ENCODE measurements at regions not wholly inside any gene's neighbourhood (a gene's known extent, or its start where the extent isn't known, plus 50 kb on each side); places are given as distances from the start of the nearest gene placed in this dataset.

DNA sequence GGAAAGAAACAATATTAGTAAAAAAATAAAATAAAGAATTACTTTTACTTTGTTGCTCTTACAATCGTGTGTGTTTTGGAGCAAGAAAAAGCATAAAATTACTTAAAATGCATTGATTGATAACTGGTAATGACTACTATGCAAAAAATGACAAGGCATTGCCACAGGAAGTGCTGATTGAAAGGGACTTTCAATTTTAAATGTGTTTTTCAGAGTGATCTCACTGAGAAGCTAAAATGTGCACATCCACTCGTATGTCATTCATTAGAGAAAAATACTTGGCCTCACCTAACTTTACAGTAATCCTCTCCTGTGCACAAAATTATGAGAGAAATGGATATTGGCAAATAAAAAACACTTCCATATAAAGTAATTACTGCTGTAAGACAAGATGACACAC, 934.9 kb downstream of the SLITRK6 start:
- TF ChIP-seq, protein P1, sequence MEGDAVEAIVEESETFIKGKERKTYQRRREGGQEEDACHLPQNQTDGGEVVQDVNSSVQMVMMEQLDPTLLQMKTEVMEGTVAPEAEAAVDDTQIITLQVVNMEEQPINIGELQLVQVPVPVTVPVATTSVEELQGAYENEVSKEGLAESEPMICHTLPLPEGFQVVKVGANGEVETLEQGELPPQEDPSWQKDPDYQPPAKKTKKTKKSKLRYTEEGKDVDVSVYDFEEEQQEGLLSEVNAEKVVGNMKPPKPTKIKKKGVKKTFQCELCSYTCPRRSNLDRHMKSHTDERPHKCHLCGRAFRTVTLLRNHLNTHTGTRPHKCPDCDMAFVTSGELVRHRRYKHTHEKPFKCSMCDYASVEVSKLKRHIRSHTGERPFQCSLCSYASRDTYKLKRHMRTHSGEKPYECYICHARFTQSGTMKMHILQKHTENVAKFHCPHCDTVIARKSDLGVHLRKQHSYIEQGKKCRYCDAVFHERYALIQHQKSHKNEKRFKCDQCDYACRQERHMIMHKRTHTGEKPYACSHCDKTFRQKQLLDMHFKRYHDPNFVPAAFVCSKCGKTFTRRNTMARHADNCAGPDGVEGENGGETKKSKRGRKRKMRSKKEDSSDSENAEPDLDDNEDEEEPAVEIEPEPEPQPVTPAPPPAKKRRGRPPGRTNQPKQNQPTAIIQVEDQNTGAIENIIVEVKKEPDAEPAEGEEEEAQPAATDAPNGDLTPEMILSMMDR (IDR thresholded peaks at IDR 0.05; ENCODE audit: low read depth, low read length), result no peak
- DNase-seq (ENCODE audit: extremely low read depth, low read depth), result no peak

DNA sequence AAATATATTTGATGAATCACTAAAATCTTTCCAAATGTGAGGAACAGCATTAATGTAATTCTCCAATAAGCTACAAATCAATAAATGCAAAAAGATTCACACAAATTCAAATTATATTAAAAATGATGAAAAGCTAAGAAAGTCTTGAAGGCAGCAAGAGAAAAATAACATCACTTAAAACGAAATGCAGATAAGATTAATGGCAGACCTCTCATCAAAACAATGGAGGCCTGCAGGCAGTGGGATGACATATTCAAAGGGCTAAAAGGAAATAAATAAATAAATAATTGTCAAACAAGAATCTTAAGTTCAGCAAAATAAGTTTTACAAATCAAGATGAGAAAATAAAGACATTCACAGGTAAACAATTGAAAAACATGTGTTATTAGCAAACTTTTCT, 952.1 kb downstream of the SLITRK6 start:
- TF ChIP-seq, protein P1 (IDR thresholded peaks at IDR 0.05; ENCODE audit: low read depth, low read length), result no peak
- no peak for DNase-seq (ENCODE audit: extremely low read depth, low read depth)

DNA sequence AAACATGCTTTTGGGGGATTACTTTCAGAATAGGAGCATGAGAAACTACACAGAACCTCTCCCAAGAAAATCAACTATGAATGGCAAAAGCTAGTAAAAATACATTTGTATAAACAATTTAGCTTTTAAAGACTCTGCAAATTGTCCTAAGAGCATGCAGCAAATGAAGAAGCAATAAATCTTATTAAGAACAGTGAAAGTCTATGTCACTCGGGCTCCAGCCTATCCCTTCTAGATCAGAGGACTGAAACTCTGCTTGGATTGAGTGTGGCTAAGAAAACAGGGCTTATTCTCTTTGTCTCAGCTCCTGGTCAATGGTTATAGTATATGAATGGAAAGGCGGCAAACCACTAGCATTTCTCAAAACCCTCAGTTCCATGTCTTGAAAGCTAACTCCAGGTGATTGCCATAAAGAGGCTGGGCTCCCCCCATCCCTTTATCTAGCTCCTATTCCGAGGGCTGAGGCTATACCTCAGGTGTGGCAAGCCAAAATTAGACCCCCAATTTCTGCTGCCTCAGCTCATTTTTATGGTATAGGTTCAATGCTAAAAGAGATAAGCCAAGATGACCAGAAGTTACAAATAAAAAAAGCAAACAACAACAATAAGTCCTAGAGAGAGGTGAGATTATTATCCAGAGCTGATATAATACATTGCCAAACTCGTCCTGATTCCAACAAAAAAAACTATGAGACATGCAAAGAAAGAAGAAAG, 953.2 kb downstream of the SLITRK6 start:
- DNase-seq (ENCODE audit: extremely low read depth, low read depth), result no peak
- TF ChIP-seq, protein P1 (IDR thresholded peaks at IDR 0.05; ENCODE audit: low read depth, low read length), result no peak

DNA sequence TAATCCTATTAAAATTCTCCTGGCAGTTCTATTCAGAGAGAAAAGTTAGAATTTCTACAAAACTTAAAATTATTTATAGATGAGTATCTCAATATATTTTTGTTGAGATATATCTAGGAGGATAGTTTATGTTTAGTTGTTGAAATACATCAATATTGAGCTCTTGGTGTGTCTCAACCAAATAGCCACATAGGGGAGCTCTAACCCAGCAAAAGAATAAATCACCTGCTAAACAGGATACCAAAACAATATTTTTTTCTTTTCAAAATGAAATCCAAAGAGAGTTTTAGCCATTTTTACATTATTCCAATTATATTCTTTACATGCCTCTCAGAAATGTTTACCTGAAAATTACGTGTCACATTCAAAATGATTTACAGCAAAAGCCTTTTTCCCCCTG, 954.7 kb downstream of the SLITRK6 start:
- TF ChIP-seq, protein P1 (IDR thresholded peaks at IDR 0.05; ENCODE audit: low read depth, low read length), result no peak
- no peak for DNase-seq (ENCODE audit: extremely low read depth, low read depth)

DNA sequence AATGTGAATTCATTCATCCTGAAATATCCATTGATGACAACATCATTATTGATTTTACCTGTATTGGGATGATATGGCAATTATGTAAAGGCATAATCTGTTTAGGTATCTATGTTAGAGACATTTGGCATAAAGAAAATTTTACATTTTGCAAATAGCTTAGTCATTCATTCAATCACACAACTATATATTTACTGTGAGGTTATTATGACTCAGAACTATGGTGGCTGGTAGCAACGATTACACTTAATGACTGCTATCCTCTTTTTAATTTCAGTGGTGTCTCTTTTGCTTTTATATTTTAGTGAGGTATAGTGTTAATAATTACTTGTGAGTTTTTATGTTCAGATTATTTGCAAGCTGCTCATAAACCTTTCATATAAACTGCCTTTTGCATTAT, 955.9 kb downstream of the SLITRK6 start:
- TF ChIP-seq, protein P1 (IDR thresholded peaks at IDR 0.05; ENCODE audit: low read depth, low read length), result no peak

DNA sequence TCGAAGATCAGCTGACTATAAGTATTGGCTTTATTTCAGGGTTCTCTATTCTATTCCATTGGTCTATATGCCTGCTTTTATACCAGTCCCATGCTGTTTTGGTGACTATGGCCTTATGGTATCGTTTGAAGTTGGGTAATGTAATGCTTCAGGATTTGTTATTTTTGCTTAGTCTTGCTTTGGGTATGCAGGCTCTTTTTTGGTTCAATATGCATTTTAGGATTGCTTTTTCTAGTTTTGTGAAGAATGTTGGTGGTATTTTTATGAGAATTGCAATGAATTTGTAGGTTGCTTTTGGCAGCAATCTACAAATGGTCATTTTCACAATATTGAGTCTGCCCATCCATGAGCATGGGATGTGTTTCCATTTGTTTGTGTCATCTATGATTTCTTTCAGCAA, 951.9 kb upstream of the SLITRK1 start:
- no peak for DNase-seq (ENCODE audit: extremely low read depth, low read depth)

More for the DNA sequence above, 955.9 kb downstream of the SLITRK6 start:
- DNase-seq (ENCODE audit: extremely low read depth, low read depth), result no peak

More for the DNA sequence above, 951.9 kb upstream of the SLITRK1 start:
- TF ChIP-seq, protein P1 (IDR thresholded peaks at IDR 0.05; ENCODE audit: low read depth, low read length), result no peak

Data from AG09319 (cell line).